ENCODE measurements at regions not wholly inside any gene's neighbourhood (a gene's known extent, or its start where the extent isn't known, plus 50 kb on each side); places are given as distances from the start of the nearest gene placed in this dataset.

- TF ChIP-seq CTCF (conservative IDR thresholded peaks at IDR 0.05; ENCODE audit: low read depth, low read length): no peak
- no peak for TF ChIP-seq RAD21 (IDR thresholded peaks at IDR 0.05; ENCODE audit: low read length)
Observed at GRCh38 chr10:108069096-108069495, 904.6 kb upstream of the SORCS1 start.

All from IMR-90 (cell line).